Liver (tissue), 3 donors: ENCODE measurements at regions not wholly inside any gene's neighbourhood (a gene's known extent, or its start where the extent isn't known, plus 50 kb on each side); places are given as distances from the start of the nearest gene placed in this dataset.

ENCODE experiments used
- ATF3 ChIP-seq: IDR thresholded peaks from 2 replicates; pipeline ENCODE4 v1.6.1; 2016; ENCODE audit warnings: antibody characterized with exemption
- GABPA ChIP-seq, 2 donors: IDR thresholded peaks in 1 of 2; conservative IDR thresholded peaks in 1 of 2; 2 replicates each; pipeline ENCODE4 v1.6.1; 2016; ENCODE audit warnings: antibody characterized with exemption in 2 of 2, mild to moderate bottlenecking in 1 of 2, moderate library complexity in 1 of 2
- RAD21 ChIP-seq, 2 donors: IDR thresholded peaks; 2 replicates each; pipeline ENCODE4 v1.6.1; 2016; ENCODE audit warnings: antibody characterized with exemption in 2 of 2, mild to moderate bottlenecking in 2 of 2
- REST ChIP-seq: IDR thresholded peaks from 2 replicates; pipeline ENCODE4 v1.6.1; 2016; ENCODE audit warnings: antibody characterized with exemption, mild to moderate bottlenecking
- RXRA ChIP-seq, 2 donors: IDR thresholded peaks; 2 replicates each; pipeline ENCODE4 v1.6.1; 2017 to 2018; ENCODE audit warnings: antibody characterized with exemption in 2 of 2, mild to moderate bottlenecking in 1 of 2
- TAF1 ChIP-seq: conservative IDR thresholded peaks from 2 replicates; pipeline ENCODE4 v1.6.1; 2016; ENCODE audit warnings: antibody characterized with exemption, mild to moderate bottlenecking
- TF ChIP-seq, protein P1 (sequence below): IDR thresholded peaks from 2 replicates; pipeline ENCODE4 v1.6.1; 2016; ENCODE audit warnings: antibody characterized with exemption
- TF ChIP-seq, protein P2 (sequence below): fragments of 150-350 bp; IDR thresholded peaks from 2 replicates; pipeline ENCODE4 v1.5.1; 2017; ENCODE audit warnings: improper control_type of control experiment, low read depth, low read length; ENCODE audit not compliant: missing input control
- TF ChIP-seq, protein P3 (sequence below): IDR thresholded peaks from 2 replicates; pipeline ENCODE4 v1.6.1; 2016; ENCODE audit warnings: antibody characterized with exemption
- donor health status: healthy.
- donor health status: healthy.

DNA sequence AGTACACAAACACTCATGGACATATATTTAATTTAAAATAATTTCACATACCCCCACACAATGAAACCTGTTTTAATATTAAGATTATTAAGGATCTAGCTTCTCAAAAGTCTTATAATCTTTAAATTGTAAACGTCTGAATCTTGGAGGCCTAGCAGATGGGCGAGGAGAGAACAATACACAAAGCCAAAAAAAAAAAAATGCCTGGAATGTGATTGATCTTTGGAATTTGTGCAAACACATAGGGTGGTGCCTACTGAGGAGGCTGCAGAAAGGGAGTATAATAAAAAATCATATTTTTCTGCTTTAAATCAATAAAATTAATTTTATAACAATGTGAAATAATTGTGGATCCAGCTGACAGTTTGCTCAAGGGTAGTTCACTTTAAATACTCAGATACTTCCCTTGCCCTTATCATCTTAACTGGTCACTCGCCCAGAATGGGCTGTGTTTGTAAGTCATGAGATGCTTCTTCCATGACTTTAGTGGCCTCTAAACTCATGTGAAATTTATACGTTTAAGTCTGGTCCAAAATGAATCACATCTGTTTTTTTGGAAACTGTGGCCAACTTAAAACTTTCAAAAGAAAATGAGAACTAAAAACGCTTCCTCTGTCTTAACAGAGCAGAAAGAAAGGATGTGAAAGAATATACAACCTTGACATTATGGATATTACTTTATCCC lies 802.8 kb upstream of the CXADR start:
- TF ChIP-seq, protein P1, sequence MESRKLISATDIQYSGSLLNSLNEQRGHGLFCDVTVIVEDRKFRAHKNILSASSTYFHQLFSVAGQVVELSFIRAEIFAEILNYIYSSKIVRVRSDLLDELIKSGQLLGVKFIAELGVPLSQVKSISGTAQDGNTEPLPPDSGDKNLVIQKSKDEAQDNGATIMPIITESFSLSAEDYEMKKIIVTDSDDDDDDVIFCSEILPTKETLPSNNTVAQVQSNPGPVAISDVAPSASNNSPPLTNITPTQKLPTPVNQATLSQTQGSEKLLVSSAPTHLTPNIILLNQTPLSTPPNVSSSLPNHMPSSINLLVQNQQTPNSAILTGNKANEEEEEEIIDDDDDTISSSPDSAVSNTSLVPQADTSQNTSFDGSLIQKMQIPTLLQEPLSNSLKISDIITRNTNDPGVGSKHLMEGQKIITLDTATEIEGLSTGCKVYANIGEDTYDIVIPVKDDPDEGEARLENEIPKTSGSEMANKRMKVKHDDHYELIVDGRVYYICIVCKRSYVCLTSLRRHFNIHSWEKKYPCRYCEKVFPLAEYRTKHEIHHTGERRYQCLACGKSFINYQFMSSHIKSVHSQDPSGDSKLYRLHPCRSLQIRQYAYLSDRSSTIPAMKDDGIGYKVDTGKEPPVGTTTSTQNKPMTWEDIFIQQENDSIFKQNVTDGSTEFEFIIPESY, result no peak
- TF ChIP-seq, protein P2, sequence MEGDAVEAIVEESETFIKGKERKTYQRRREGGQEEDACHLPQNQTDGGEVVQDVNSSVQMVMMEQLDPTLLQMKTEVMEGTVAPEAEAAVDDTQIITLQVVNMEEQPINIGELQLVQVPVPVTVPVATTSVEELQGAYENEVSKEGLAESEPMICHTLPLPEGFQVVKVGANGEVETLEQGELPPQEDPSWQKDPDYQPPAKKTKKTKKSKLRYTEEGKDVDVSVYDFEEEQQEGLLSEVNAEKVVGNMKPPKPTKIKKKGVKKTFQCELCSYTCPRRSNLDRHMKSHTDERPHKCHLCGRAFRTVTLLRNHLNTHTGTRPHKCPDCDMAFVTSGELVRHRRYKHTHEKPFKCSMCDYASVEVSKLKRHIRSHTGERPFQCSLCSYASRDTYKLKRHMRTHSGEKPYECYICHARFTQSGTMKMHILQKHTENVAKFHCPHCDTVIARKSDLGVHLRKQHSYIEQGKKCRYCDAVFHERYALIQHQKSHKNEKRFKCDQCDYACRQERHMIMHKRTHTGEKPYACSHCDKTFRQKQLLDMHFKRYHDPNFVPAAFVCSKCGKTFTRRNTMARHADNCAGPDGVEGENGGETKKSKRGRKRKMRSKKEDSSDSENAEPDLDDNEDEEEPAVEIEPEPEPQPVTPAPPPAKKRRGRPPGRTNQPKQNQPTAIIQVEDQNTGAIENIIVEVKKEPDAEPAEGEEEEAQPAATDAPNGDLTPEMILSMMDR, result no peak
- TF ChIP-seq, protein P3, sequence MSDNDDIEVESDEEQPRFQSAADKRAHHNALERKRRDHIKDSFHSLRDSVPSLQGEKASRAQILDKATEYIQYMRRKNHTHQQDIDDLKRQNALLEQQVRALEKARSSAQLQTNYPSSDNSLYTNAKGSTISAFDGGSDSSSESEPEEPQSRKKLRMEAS, result no peak
- TF ChIP-seq RAD21 (IDR thresholded peaks at IDR 0.05), result no peak
- no peak for TF ChIP-seq REST
- TF ChIP-seq RXRA (IDR thresholded peaks at IDR 0.05), result no peak
- TF ChIP-seq GABPA (IDR thresholded peaks at IDR 0.05 in 1 of 2, conservative IDR thresholded peaks at IDR 0.05 in 1 of 2), result no peak
- TF ChIP-seq ATF3, result no peak
- TF ChIP-seq TAF1, result no peak
